NT2/D1 (cell line): ENCODE measurements at regions not wholly inside any gene's neighbourhood (a gene's known extent, or its start where the extent isn't known, plus 50 kb on each side); places are given as distances from the start of the nearest gene placed in this dataset.

ENCODE experiments used
- DNase-seq: peaks from one replicate; pipeline ENCODE4 v3.0.0-alpha.2; 2011; ENCODE audit warnings: low read depth, low spot score
- H3K27me3 ChIP-seq: 2 replicates; pipeline ENCODE4 v1.6.0; 2011; ENCODE audit warnings: mild to moderate bottlenecking; ENCODE audit not compliant: insufficient read length, insufficient read depth
- H3K36me3 ChIP-seq: 2 replicates; pipeline ENCODE4 v1.6.1; 2011; ENCODE audit warnings: mild to moderate bottlenecking, low read length, mixed read lengths; ENCODE audit not compliant: insufficient read depth, insufficient read length
- H3K4me1 ChIP-seq: 2 replicates; pipeline ENCODE4 v1.5.1; 2011; ENCODE audit not compliant: insufficient read depth, insufficient read length
- H3K4me3 ChIP-seq: 2 replicates; pipeline ENCODE4 v1.5.1; 2011; ENCODE audit warnings: low read depth; ENCODE audit not compliant: insufficient read length
- H3K9ac ChIP-seq: 2 replicates; pipeline ENCODE4 v1.6.0; 2011; ENCODE audit warnings: low read depth; ENCODE audit not compliant: insufficient read length
- H3K9me3 ChIP-seq: 2 replicates; pipeline ENCODE4 v1.5.1; 2011; ENCODE audit warnings: mild to moderate bottlenecking, low read length; ENCODE audit not compliant: insufficient read depth
- SUZ12 ChIP-seq: IDR thresholded peaks from 2 replicates; pipeline ENCODE4 v1.6.1; 2011; ENCODE audit not compliant: insufficient read length, insufficient read depth; ENCODE audit errors: extremely low read depth
- YY1 ChIP-seq: IDR thresholded peaks from 2 replicates; pipeline ENCODE4 v1.6.1; 2011; ENCODE audit not compliant: insufficient read length, insufficient read depth
- ZNF274 ChIP-seq: IDR thresholded peaks from 2 replicates; pipeline ENCODE4 v1.6.1; 2011; ENCODE audit warnings: mild to moderate bottlenecking, low read depth, low read length

DNA sequence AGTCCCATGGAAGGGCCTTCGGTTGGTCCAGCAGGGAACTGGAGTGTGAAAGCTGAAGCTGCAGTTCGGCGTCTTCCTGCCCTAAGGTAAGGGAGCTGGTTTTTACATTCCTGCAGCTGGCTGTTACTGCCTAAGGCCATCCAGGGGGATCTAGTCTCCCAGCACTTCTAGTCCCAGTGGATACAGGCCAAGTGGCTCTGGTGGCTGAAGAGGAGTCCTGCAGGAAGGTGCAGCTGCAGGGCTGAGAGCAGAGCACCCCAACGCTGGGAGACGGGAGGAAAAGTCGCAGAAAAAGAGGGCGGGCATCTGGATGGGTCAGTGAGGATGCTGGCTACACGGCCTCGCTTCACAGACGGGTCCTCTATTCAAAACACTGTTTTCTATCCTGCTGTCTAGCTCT is 225.0 kb upstream of the HS6ST1 start:
- Histone ChIP-seq H3K4me1 (peaks cover 7% of the 10 kb centered on the region), H3K9me3 (no peaks in the 10 kb centered on the region), H3K4me3 (no peak overlapping the region), H3K27me3 (no peaks in the 10 kb centered on the region), H3K36me3 (no peaks in the 10 kb centered on the region), H3K9ac (no peak overlapping the region)
- TF ChIP-seq ZNF274 = no peak
- no peak for TF ChIP-seq SUZ12
- TF ChIP-seq YY1 = no peak
- no peak for DNase-seq

DNA sequence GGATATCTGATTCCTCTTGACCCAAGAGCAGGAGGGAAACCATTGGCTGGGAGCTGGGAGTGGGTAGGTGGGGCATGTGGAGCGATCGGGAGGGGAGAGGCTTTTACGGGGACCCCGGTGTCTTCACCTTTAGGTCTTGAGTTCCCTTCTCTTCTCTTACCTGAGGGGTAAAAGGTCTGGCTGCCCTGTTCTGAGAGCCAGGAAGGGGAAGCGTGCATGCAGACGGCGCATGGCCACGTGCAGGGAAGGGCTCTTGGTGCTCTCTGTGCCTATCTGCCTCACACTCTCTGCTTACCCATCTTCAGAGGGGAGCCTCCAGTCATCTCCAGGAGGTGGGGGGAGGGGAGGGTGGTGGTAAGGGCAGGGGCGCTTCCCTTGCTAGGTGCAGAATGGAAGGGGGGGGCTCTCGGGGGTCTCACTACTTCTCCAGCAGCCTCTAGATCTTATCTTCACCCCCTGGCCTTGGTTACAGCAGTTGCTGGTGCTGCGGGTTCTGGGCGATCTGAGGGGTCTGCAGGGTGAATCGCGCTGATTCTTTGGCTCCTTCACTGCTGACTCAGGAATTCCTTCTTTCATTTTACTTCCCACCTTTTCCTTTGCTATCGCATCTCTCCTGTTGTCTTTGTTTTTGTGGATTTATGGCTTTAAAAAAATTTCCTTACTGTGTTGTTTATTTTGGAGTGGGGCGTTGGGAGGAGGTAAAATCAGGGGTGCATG is 225.8 kb upstream of the HS6ST1 start:
- peaks cover 7% of the 10 kb centered on the region for H3K4me1 ChIP-seq
- no peaks in the 10 kb centered on the region for H3K36me3 ChIP-seq
- H3K4me3 ChIP-seq = no peak overlapping the region
- no peaks in the 10 kb centered on the region for H3K9me3 ChIP-seq
- DNase-seq = no peak
- no peak overlapping the region for H3K9ac ChIP-seq
- TF ChIP-seq ZNF274 = no peak
- no peak for TF ChIP-seq SUZ12
- TF ChIP-seq YY1 = no peak
- H3K27me3 ChIP-seq = no peaks in the 10 kb centered on the region

DNA sequence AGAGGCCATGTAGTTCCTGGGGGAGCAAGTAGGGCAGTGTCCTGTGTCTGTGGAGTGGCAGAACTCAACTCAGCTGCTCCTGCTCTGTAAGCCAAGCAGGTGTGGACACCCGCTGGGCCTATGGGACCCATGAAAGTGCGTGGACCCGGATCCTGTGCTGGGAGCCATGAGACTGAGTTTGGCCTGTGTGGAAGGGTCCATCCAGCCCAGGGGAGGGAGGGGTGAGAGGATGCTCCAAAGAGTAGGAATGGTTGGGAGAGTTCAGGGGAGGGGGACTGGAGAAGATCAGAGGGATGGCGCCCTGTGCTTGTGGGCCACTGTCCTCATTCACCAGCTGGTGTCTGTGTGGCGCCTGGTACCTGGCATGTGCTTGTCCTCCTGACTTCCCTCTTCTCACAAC is 226.4 kb upstream of the HS6ST1 start:
- no peak overlapping the region for H3K9ac ChIP-seq
- peaks cover 7% of the 10 kb centered on the region for H3K4me1 ChIP-seq
- H3K27me3 ChIP-seq = no peaks in the 10 kb centered on the region
- no peaks in the 10 kb centered on the region for H3K36me3 ChIP-seq
- no peak overlapping the region for H3K4me3 ChIP-seq
- no peak for DNase-seq
- TF ChIP-seq ZNF274 (no peak), SUZ12 (no peak)
- H3K9me3 ChIP-seq = no peaks in the 10 kb centered on the region

DNA sequence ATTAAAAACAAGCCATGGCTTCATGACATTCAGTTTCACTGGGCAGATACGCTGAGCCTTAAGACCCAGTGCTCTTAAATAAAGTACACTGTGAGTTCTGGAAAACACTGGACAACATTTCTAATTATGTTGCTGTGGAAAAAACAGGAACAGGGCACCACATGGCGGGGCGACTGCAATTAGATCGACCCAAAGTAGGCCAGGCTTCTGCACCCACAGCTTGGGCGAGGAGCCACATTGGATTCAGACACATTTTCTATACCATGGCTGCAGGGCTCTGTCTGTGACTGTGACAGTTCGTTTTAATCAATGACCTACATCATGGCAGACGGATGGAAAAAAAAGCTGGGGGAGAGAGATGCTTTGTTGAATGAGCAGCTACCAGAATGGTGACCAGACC is 227.2 kb upstream of the HS6ST1 start:
- TF ChIP-seq ZNF274 (no peak), YY1 (no peak), SUZ12 (no peak)
- Histone ChIP-seq H3K9me3 (no peaks in the 10 kb centered on the region), H3K4me1 (peaks cover 7% of the 10 kb centered on the region), H3K9ac (no peak overlapping the region), H3K27me3 (no peaks in the 10 kb centered on the region), H3K36me3 (no peaks in the 10 kb centered on the region), H3K4me3 (no peak overlapping the region)
- no peak for DNase-seq

GRCh38 chr2:128547667-128548066 is 229.0 kb upstream of the HS6ST1 start:
- Histone ChIP-seq H3K9ac (no peak overlapping the region), H3K4me1 (peaks cover 12% of the 10 kb centered on the region), H3K27me3 (no peaks in the 10 kb centered on the region), H3K36me3 (no peaks in the 10 kb centered on the region), H3K9me3 (no peaks in the 10 kb centered on the region), H3K4me3 (no peak overlapping the region)
- no peak for DNase-seq
- no peak for TF ChIP-seq YY1
- TF ChIP-seq SUZ12 = no peak

GRCh38 chr2:128548461-128548891 is 229.8 kb upstream of the HS6ST1 start:
- Histone ChIP-seq H3K4me1 (peaks cover 12% of the 10 kb centered on the region), H3K27me3 (no peaks in the 10 kb centered on the region), H3K4me3 (no peak overlapping the region), H3K9ac (no peak overlapping the region), H3K9me3 (no peaks in the 10 kb centered on the region), H3K36me3 (no peaks in the 10 kb centered on the region)
- DNase-seq = no peak
- TF ChIP-seq ZNF274 = no peak
- no peak for TF ChIP-seq SUZ12
- no peak for TF ChIP-seq YY1

DNA sequence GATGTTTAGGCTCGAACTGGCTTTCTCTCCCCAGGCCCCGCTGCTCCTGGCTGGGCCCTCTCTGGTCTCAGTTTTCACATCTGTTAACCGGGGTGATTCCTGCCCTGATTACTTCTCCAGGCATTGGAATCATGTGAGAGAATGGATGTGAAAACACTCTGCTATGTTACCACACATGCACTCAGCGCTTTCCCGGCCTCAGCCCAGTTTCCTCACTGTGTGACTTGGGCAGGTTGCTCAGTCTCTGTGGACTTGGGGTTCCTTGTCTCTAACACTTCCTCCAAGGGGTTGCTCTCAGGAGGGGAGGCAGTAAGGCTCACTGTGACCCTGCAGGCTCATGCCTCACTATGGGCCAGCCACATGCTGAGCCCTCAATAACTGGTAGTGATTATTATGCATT is 230.4 kb upstream of the HS6ST1 start:
- TF ChIP-seq ZNF274 (no peak), SUZ12 (no peak), YY1 (no peak)
- no peak overlapping the region for H3K4me3 ChIP-seq
- DNase-seq = no peak
- H3K36me3 ChIP-seq = no peaks in the 10 kb centered on the region
- no peak overlapping the region for H3K9ac ChIP-seq
- no peaks in the 10 kb centered on the region for H3K27me3 ChIP-seq
- H3K9me3 ChIP-seq = no peaks in the 10 kb centered on the region
- peaks cover 13% of the 10 kb centered on the region for H3K4me1 ChIP-seq
